Germinal center (tissue), 1 donor: ENCODE measurements at regions not wholly inside any gene's neighbourhood (a gene's known extent, or its start where the extent isn't known, plus 50 kb on each side); places are given as distances from the start of the nearest gene placed in this dataset.
A peak's percentile ranks its signal among the peaks of the same experiment; 100 is the strongest.

Source experiments
- DNase-seq: peaks from one replicate; pipeline ENCODE4 v3.0.0; 2012; ENCODE audit warnings: mixed read lengths, low spot score

GRCh38 chr7:86947929-86948328 is 111.5 kb downstream of the ELAPOR2 start:
- DNase-seq = no peak

- DNase-seq = no peak
Measured at GRCh38 chr7:86943447-86943846, 116.0 kb downstream of the ELAPOR2 start.

- DNase-seq = no peak
Measured at GRCh38 chr7:86942995-86943394, 116.5 kb downstream of the ELAPOR2 start.

- DNase-seq = no peak
Measured at GRCh38 chr7:86942081-86942480, 117.4 kb downstream of the ELAPOR2 start.

- peak; percentile 28 for DNase-seq
Measured at GRCh38 chr7:86939197-86939814, 120.1 kb downstream of the ELAPOR2 start.

GRCh38 chr7:86937363-86937878 is 122.0 kb downstream of the ELAPOR2 start:
- no peak for DNase-seq

- DNase-seq = no peak
Measured at GRCh38 chr7:86933295-86933845, 126.1 kb downstream of the ELAPOR2 start.

GRCh38 chr7:86932038-86932512 is 127.4 kb downstream of the ELAPOR2 start:
- no peak for DNase-seq

- no peak for DNase-seq
Measured at GRCh38 chr7:86931439-86931838, 128.0 kb downstream of the ELAPOR2 start.

- DNase-seq = no peak
Measured at GRCh38 chr7:86930554-86931307, 128.7 kb downstream of the ELAPOR2 start.

- no peak for DNase-seq
Measured at GRCh38 chr7:86929293-86930109, 130.0 kb downstream of the ELAPOR2 start.

- DNase-seq = no peak
Measured at GRCh38 chr7:86928308-86928707, 131.1 kb downstream of the ELAPOR2 start.

GRCh38 chr7:86926732-86927131 is 132.7 kb downstream of the ELAPOR2 start:
- peak; percentile 51 for DNase-seq

- no peak for DNase-seq
Measured at GRCh38 chr7:86925221-86925620, 134.2 kb downstream of the ELAPOR2 start.

- no peak for DNase-seq
Measured at GRCh38 chr7:86923527-86923926, 135.9 kb downstream of the ELAPOR2 start.

GRCh38 chr7:86920154-86920553 is 139.3 kb downstream of the ELAPOR2 start:
- no peak for DNase-seq

GRCh38 chr7:86918245-86918644 is 141.2 kb downstream of the ELAPOR2 start:
- no peak for DNase-seq

GRCh38 chr7:86916277-86916825 is 143.1 kb downstream of the ELAPOR2 start:
- no peak for DNase-seq

GRCh38 chr7:86914551-86914950 is 144.9 kb downstream of the ELAPOR2 start:
- DNase-seq = no peak
